ENCODE measurements at regions not wholly inside any gene's neighbourhood (a gene's known extent, or its start where the extent isn't known, plus 50 kb on each side); places are given as distances from the start of the nearest gene placed in this dataset.
"Not testable (repeated sequence)": the region's sequence is repeated elsewhere in the genome, so short reads cannot be mapped to it uniquely, and the experiment has no call there.

GRCh38 chr6:146938266-146938665, 266.0 kb upstream of the STXBP5 start:
- no peak for DNase-seq (ENCODE audit: extremely low read depth, low read depth)
- TF ChIP-seq CTCF (IDR thresholded peaks at IDR 0.05; ENCODE audit: low read depth, low read length, missing control alignments): no peak
- H3K4me3 ChIP-seq (replicated peaks; ENCODE audit: low read depth, low read length): no peak overlapping the region

- DNase-seq (ENCODE audit: extremely low read depth, low read depth); H3K4me3 ChIP-seq (replicated peaks; ENCODE audit: low read depth, low read length): not testable (repeated sequence)
Measured at GRCh38 chr6:146939456-146939855, 264.8 kb upstream of the STXBP5 start.

- no peak for DNase-seq (ENCODE audit: extremely low read depth, low read depth)
- no peak overlapping the region for H3K4me3 ChIP-seq (replicated peaks; ENCODE audit: low read depth, low read length)
- no peak for TF ChIP-seq CTCF (IDR thresholded peaks at IDR 0.05; ENCODE audit: low read depth, low read length, missing control alignments)
Measured at GRCh38 chr6:146943664-146944063, 260.6 kb upstream of the STXBP5 start.

- DNase-seq (ENCODE audit: extremely low read depth, low read depth): no peak
- TF ChIP-seq CTCF (IDR thresholded peaks at IDR 0.05; ENCODE audit: low read depth, low read length, missing control alignments): no peak
- no peak overlapping the region for H3K4me3 ChIP-seq (replicated peaks; ENCODE audit: low read depth, low read length)
Measured at GRCh38 chr6:146944077-146944476, 260.1 kb upstream of the STXBP5 start.

- no peak for DNase-seq (ENCODE audit: extremely low read depth, low read depth)
- no peak overlapping the region for H3K4me3 ChIP-seq (replicated peaks; ENCODE audit: low read depth, low read length)
- TF ChIP-seq CTCF (IDR thresholded peaks at IDR 0.05; ENCODE audit: low read depth, low read length, missing control alignments): no peak
Measured at GRCh38 chr6:146944809-146945208, 259.4 kb upstream of the STXBP5 start.

- TF ChIP-seq CTCF (IDR thresholded peaks at IDR 0.05; ENCODE audit: low read depth, low read length, missing control alignments): no peak
- H3K4me3 ChIP-seq (replicated peaks; ENCODE audit: low read depth, low read length): no peak overlapping the region
- DNase-seq (ENCODE audit: extremely low read depth, low read depth): no peak
Measured at GRCh38 chr6:146946559-146946958, 257.7 kb upstream of the STXBP5 start.

- no peak overlapping the region for H3K4me3 ChIP-seq (replicated peaks; ENCODE audit: low read depth, low read length)
- TF ChIP-seq CTCF (IDR thresholded peaks at IDR 0.05; ENCODE audit: low read depth, low read length, missing control alignments): no peak
- no peak for DNase-seq (ENCODE audit: extremely low read depth, low read depth)
Measured at GRCh38 chr6:146948790-146949342, 255.4 kb upstream of the STXBP5 start.
